CD14-positive monocyte (primary cell): ENCODE measurements at regions not wholly inside any gene's neighbourhood (a gene's known extent, or its start where the extent isn't known, plus 50 kb on each side); places are given as distances from the start of the nearest gene placed in this dataset.

Source experiments
- DNase-seq, 3 donors: peaks; one replicate each; pipeline ENCODE4 v3.0.0-alpha.2; 2011 to 2022
- H2AFZ ChIP-seq: 2 replicates; pipeline ENCODE4 v1.6.0; 2012; ENCODE audit warnings: mild to moderate bottlenecking, low read depth, low read length, inconsistent platforms; ENCODE audit not compliant: insufficient read depth, poor library complexity, severe bottlenecking
- H3K27ac ChIP-seq, 2 donors: 1 replicate in 1 of 2; 2 replicates in 1 of 2; pipeline ENCODE4 v1.5.1; 2012 to 2013; ENCODE audit warnings: low read length in 2 of 2, control low read depth in 1 of 2, inconsistent platforms in 1 of 2, low read depth in 1 of 2, mild to moderate bottlenecking in 1 of 2
- H3K27me3 ChIP-seq, 2 donors: one replicate each; pipeline versions ENCODE4 v1.6.0 to v1.6.1; 2011 to 2013; ENCODE audit warnings: low read length in 2 of 2; ENCODE audit not compliant: control insufficient read depth in 2 of 2, insufficient read depth in 2 of 2
- H3K36me3 ChIP-seq, 2 donors: replicated peaks in 1 of 2; 1 replicate in 1 of 2; 2 replicates in 1 of 2; pipeline versions ENCODE4 v1.5.1 to v1.6.1; 2012 to 2013; ENCODE audit warnings: low read length in 2 of 2, control low read depth in 1 of 2, inconsistent platforms in 1 of 2, mild to moderate bottlenecking in 1 of 2; ENCODE audit not compliant: insufficient read depth in 2 of 2, control insufficient read depth in 1 of 2
- H3K4me1 ChIP-seq, 2 donors: 1 replicate in 1 of 2; 2 replicates in 1 of 2; pipeline versions ENCODE4 v1.5.1 to v1.6.1; 2012 to 2013; ENCODE audit warnings: low read length in 2 of 2, control low read depth in 1 of 2, inconsistent platforms in 1 of 2, mild to moderate bottlenecking in 1 of 2, moderate library complexity in 1 of 2; ENCODE audit not compliant: insufficient read depth in 2 of 2, control insufficient read depth in 1 of 2
- H3K4me2 ChIP-seq: replicated peaks from 2 replicates; pipeline ENCODE3; 2012; ENCODE audit warnings: low read length, moderate library complexity, mild to moderate bottlenecking; ENCODE audit not compliant: poor library complexity, severe bottlenecking; ENCODE audit errors: extremely low read depth
- H3K4me3 ChIP-seq, 3 experiments: fragments of 200-600 bp in 1 of 3; sonication (generic) in 1 of 3; replicated peaks in 1 of 3; 1 replicate in 2 of 3; 2 replicates in 1 of 3; pipeline ENCODE4 v1.5.1; 2011 to 2013; ENCODE audit warnings: low read length in 3 of 3, mild to moderate bottlenecking in 3 of 3, control low read depth in 2 of 3, low read depth in 2 of 3, inconsistent platforms in 1 of 3, moderate library complexity in 1 of 3
- H3K79me2 ChIP-seq: 2 replicates; pipeline ENCODE4 v1.6.0; 2012; ENCODE audit warnings: mild to moderate bottlenecking, control low read depth, inconsistent platforms, low read length, moderate library complexity; ENCODE audit not compliant: insufficient read depth
- H3K9ac ChIP-seq: 2 replicates; pipeline ENCODE4 v1.6.0; 2017; ENCODE audit warnings: low read length, mild to moderate bottlenecking; ENCODE audit not compliant: insufficient read depth, poor library complexity, severe bottlenecking
- H3K9me3 ChIP-seq, 2 donors: replicated peaks in 1 of 2; 1 replicate in 1 of 2; 2 replicates in 1 of 2; pipeline versions ENCODE4 v1.5.1 to v1.6.1; 2012 to 2013; ENCODE audit warnings: low read length in 2 of 2, control low read depth in 1 of 2; ENCODE audit not compliant: control insufficient read depth in 1 of 2, insufficient read depth in 1 of 2
- H4K20me1 ChIP-seq: 2 replicates; pipeline ENCODE4 v1.6.0; 2012; ENCODE audit warnings: mild to moderate bottlenecking, low read length, control low read depth, moderate library complexity; ENCODE audit not compliant: insufficient read depth
- H3K27ac Mint-ChIP-seq, 7 donors: one replicate each; pipeline ENCODE4 v1.8.0; 2020; ENCODE audit warnings: mild to moderate bottlenecking in 7 of 7, mixed read lengths in 7 of 7, moderate library complexity in 6 of 7, inconsistent platforms in 2 of 7
- H3K27me3 Mint-ChIP-seq, 3 donors: one replicate each; pipeline ENCODE4 v1.8.0; 2021 to 2022; ENCODE audit warnings: low read depth in 3 of 3, mild to moderate bottlenecking in 3 of 3, mixed read lengths in 3 of 3, moderate library complexity in 3 of 3, inconsistent platforms in 1 of 3
- H3K36me3 Mint-ChIP-seq, 2 donors: one replicate each; pipeline ENCODE4 v1.8.0; 2020; ENCODE audit warnings: mixed read lengths in 2 of 2, inconsistent platforms in 1 of 2, mild to moderate bottlenecking in 1 of 2
- H3K4me1 Mint-ChIP-seq: one replicate; pipeline ENCODE4 v1.8.0; 2020; ENCODE audit warnings: mild to moderate bottlenecking, mixed read lengths
- H3K4me3 Mint-ChIP-seq, 2 donors: one replicate each; pipeline ENCODE4 v1.8.0; 2020; ENCODE audit warnings: mild to moderate bottlenecking in 2 of 2, mixed read lengths in 2 of 2, moderate library complexity in 1 of 2
- H3K9me3 Mint-ChIP-seq, 7 donors: one replicate each; pipeline ENCODE4 v1.8.0; 2020 to 2022; ENCODE audit warnings: mixed read lengths in 7 of 7, mild to moderate bottlenecking in 6 of 7, moderate library complexity in 6 of 7, inconsistent platforms in 2 of 7
- WGBS: methylation state at CpG from one replicate; pipeline ENCODE4 v1.1.5; 2013; ENCODE audit warnings: missing lambda C conversion rate; ENCODE audit not compliant: insufficient coverage; 5-methylcytosine and 5-hydroxymethylcytosine counted together
- intact Hi-C, 2 donors: fragments of 100-400 bp; cut with micrococcal nuclease; formaldehyde crosslinking; loops; one replicate each; pipeline versions ENCODE4 v1.15.0 to v1.15.1; 2023
- TF ChIP-seq, protein P1 (sequence below): fragments of 200-600 bp; IDR thresholded peaks from one replicate; pipeline ENCODE4 v1.8.0; 2022; ENCODE audit warnings: antibody characterized with exemption, mild to moderate bottlenecking

DNA sequence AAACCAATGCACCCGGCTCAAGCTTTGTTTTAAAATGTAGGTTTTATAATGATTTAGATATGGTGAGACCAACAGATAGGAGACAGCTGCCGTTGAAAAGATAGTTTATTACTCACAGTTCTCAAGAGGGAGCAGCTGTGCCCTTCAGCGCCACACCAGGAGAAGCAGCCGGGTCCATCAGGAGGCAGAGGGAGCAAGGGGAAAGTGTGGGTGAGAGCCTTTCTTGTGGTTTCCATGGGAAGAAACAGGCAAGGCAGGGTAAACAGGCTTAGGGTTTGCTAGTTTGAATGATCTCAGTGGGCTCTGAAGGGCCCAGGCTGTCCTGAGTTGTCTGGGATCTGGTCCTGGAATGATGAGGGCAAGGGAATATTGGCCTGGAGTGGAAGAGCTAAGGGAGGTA is 117.7 kb upstream of the PLCB4 start:
- no peak for DNase-seq
- no peaks in the 10 kb centered on the region for H3K36me3 ChIP-seq
- no peaks in the 10 kb centered on the region for H3K79me2 ChIP-seq
- WGBS = 96% methylated on average over 4 of the region's 4 CpGs
- Mint-ChIP-seq H3K9me3 (peaks cover 0 to 4% (median 2%) of the 10 kb centered on the region in 7 donors), H3K4me1 (no peaks in the 10 kb centered on the region), H3K27me3 (peaks cover 0 to 2% (median 1%) of the 10 kb centered on the region in 3 donors), H3K27ac (no peak overlapping the region), H3K4me3 (no peak overlapping the region), H3K36me3 (no peaks in the 10 kb centered on the region)
- no peak overlapping the region for H3K27ac ChIP-seq
- H3K4me1 ChIP-seq = no peaks in the 10 kb centered on the region
- H3K9me3 ChIP-seq = peaks cover 0 to 3% of the 10 kb centered on the region in 2 donors
- TF ChIP-seq, protein P1, sequence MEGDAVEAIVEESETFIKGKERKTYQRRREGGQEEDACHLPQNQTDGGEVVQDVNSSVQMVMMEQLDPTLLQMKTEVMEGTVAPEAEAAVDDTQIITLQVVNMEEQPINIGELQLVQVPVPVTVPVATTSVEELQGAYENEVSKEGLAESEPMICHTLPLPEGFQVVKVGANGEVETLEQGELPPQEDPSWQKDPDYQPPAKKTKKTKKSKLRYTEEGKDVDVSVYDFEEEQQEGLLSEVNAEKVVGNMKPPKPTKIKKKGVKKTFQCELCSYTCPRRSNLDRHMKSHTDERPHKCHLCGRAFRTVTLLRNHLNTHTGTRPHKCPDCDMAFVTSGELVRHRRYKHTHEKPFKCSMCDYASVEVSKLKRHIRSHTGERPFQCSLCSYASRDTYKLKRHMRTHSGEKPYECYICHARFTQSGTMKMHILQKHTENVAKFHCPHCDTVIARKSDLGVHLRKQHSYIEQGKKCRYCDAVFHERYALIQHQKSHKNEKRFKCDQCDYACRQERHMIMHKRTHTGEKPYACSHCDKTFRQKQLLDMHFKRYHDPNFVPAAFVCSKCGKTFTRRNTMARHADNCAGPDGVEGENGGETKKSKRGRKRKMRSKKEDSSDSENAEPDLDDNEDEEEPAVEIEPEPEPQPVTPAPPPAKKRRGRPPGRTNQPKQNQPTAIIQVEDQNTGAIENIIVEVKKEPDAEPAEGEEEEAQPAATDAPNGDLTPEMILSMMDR = no peak
- H3K27me3 ChIP-seq = no peaks in the 10 kb centered on the region
- no peak overlapping the region for H3K9ac ChIP-seq
- intact Hi-C loops = no loop called here
- no peaks in the 10 kb centered on the region for H4K20me1 ChIP-seq
- H3K4me3 ChIP-seq = no peak overlapping the region
- H3K4me2 ChIP-seq = no peak overlapping the region
- H2AFZ ChIP-seq = no peak overlapping the region

DNA sequence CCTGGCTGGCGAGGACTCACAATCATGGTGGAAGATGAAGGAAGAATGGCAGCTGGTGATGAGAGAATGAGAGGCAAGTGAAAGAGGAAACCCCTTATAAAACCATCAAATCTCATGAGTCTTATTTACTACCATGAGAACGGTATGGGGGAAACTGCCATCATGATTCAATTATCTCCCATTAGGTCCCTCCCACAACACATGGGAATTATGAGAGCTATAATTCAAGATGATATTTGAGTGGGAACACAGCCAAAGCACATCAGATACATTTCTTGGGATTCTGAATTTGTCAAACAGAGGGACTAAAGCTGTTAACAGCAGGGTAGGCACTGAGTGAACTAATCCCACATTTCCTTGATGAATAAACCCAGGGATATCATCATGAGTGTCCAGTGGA is 116.2 kb upstream of the PLCB4 start:
- H2AFZ ChIP-seq = no peak overlapping the region
- no peaks in the 10 kb centered on the region for H3K4me1 Mint-ChIP-seq
- DNase-seq = no peak
- TF ChIP-seq, protein P1 = no peak
- H3K4me3 ChIP-seq = no peak overlapping the region
- peaks cover 0 to 4% (median 2%) of the 10 kb centered on the region in 7 donors for H3K9me3 Mint-ChIP-seq
- peaks cover 0 to 2% (median 1%) of the 10 kb centered on the region in 3 donors for H3K27me3 Mint-ChIP-seq
- H3K27ac ChIP-seq = no peak overlapping the region
- no peaks in the 10 kb centered on the region for H3K4me1 ChIP-seq
- H3K36me3 ChIP-seq = no peaks in the 10 kb centered on the region
- WGBS = no CpG with 5 or more reads among the region's 2 CpGs
- intact Hi-C loops = no loop called here
- no peaks in the 10 kb centered on the region for H3K27me3 ChIP-seq
- no peaks in the 10 kb centered on the region for H3K79me2 ChIP-seq
- no peak overlapping the region for H3K4me3 Mint-ChIP-seq
- no peak overlapping the region for H3K9ac ChIP-seq
- peaks cover 0 to 3% of the 10 kb centered on the region in 2 donors for H3K9me3 ChIP-seq
- no peak overlapping the region for H3K4me2 ChIP-seq
- H4K20me1 ChIP-seq = no peaks in the 10 kb centered on the region
- peak overlapping the region in 1 of 7 donors; percentile 42 for H3K27ac Mint-ChIP-seq
- H3K36me3 Mint-ChIP-seq = no peaks in the 10 kb centered on the region
